Thoracic aorta (tissue), 2 donors: ENCODE measurements at regions not wholly inside any gene's neighbourhood (a gene's known extent, or its start where the extent isn't known, plus 50 kb on each side); places are given as distances from the start of the nearest gene placed in this dataset.

Source experiments
- ATAC-seq: fragments of 150-250 bp; one replicate; pipeline ENCODE4 v1.8.0; 2017; ENCODE audit warnings: low read depth; ENCODE audit not compliant: insufficient number of reproducible peaks, low FRiP score
- DNase-seq: peaks from one replicate; pipeline ENCODE4 v3.0.0-alpha.2; 2020; ENCODE audit warnings: low spot score
- H3K27ac ChIP-seq, 2 donors: fragments of 200-600 bp; sonication (generic); 1 replicate in 1 of 2; 2 replicates in 1 of 2; pipeline ENCODE4 v1.5.1; 2016; ENCODE audit warnings: mild to moderate bottlenecking in 2 of 2, moderate library complexity in 2 of 2
- H3K27me3 ChIP-seq: fragments of 200-600 bp; sonication (generic); replicated peaks from 2 replicates; pipeline ENCODE4 v1.6.0; 2016; ENCODE audit warnings: mild to moderate bottlenecking; ENCODE audit not compliant: insufficient read depth
- H3K36me3 ChIP-seq: fragments of 200-600 bp; sonication (generic); one replicate; pipeline ENCODE4 v1.5.1; 2016
- H3K4me1 ChIP-seq, 2 donors: fragments of 200-600 bp; sonication (generic); 1 replicate in 1 of 2; 2 replicates in 1 of 2; pipeline versions ENCODE4 v1.5.1 to v1.6.0; 2016; ENCODE audit warnings: low read depth in 2 of 2, mild to moderate bottlenecking in 1 of 2; ENCODE audit not compliant: control insufficient read depth in 1 of 2
- H3K4me3 ChIP-seq: fragments of 200-600 bp; sonication (generic); 2 replicates; pipeline ENCODE4 v1.5.1; 2016; ENCODE audit warnings: mild to moderate bottlenecking
- H3K9me3 ChIP-seq: fragments of 200-600 bp; sonication (generic); 2 replicates; pipeline ENCODE4 v1.5.1; 2016
- CTCF ChIP-seq: fragments of 200-600 bp; sonication (generic); IDR thresholded peaks from one replicate; pipeline ENCODE4 v1.5.1; 2019; ENCODE audit warnings: antibody characterized with exemption

- H3K27ac ChIP-seq = no peak overlapping the region
- H3K9me3 ChIP-seq = no peaks in the 10 kb centered on the region
- H3K36me3 ChIP-seq = no peaks in the 10 kb centered on the region
- H3K4me1 ChIP-seq = peaks cover 0 to 10% of the 10 kb centered on the region in 2 donors
- DNase-seq (no peak), ATAC-seq (no peak)
- no peaks in the 10 kb centered on the region for H3K27me3 ChIP-seq
- no peak for TF ChIP-seq CTCF
- H3K4me3 ChIP-seq = no peak overlapping the region
These were observed 907.1 kb downstream of the FAT4 start for GRCh38 chr4:126221717-126222340.

GRCh38 chr4:126223784-126224407, 909.1 kb downstream of the FAT4 start:
- no peaks in the 10 kb centered on the region for H3K9me3 ChIP-seq
- H3K36me3 ChIP-seq = no peaks in the 10 kb centered on the region
- no peaks in the 10 kb centered on the region for H3K27me3 ChIP-seq
- peaks cover 0 to 10% of the 10 kb centered on the region in 2 donors for H3K4me1 ChIP-seq
- H3K27ac ChIP-seq = no peak overlapping the region
- TF ChIP-seq CTCF = peak; percentile 35
- H3K4me3 ChIP-seq = no peak overlapping the region
- ATAC-seq = no peak
- DNase-seq = no peak

- no peak overlapping the region for H3K4me3 ChIP-seq
- no peak overlapping the region for H3K27ac ChIP-seq
- DNase-seq (no peak), ATAC-seq (no peak)
- no peak for TF ChIP-seq CTCF
- no peaks in the 10 kb centered on the region for H3K9me3 ChIP-seq
- H3K36me3 ChIP-seq = no peaks in the 10 kb centered on the region
- H3K4me1 ChIP-seq = no peaks in the 10 kb centered on the region
- no peaks in the 10 kb centered on the region for H3K27me3 ChIP-seq
These were observed 912.7 kb downstream of the FAT4 start for GRCh38 chr4:126227428-126227827.

- no peaks in the 10 kb centered on the region for H3K27me3 ChIP-seq
- peaks cover 8% of the 10 kb centered on the region for H3K9me3 ChIP-seq
- ATAC-seq (no peak), DNase-seq (no peak)
- H3K4me3 ChIP-seq = no peak overlapping the region
- no peaks in the 10 kb centered on the region for H3K4me1 ChIP-seq
- no peak overlapping the region for H3K27ac ChIP-seq
- TF ChIP-seq CTCF = no peak
- H3K36me3 ChIP-seq = no peaks in the 10 kb centered on the region
These were observed 915.5 kb downstream of the FAT4 start for GRCh38 chr4:126230269-126230668.

GRCh38 chr4:126233483-126233882, 918.7 kb downstream of the FAT4 start:
- DNase-seq (no peak), ATAC-seq (no peak)
- H3K36me3 ChIP-seq = no peaks in the 10 kb centered on the region
- no peaks in the 10 kb centered on the region for H3K27me3 ChIP-seq
- no peak for TF ChIP-seq CTCF
- H3K9me3 ChIP-seq = peaks cover 13% of the 10 kb centered on the region
- no peak overlapping the region for H3K4me3 ChIP-seq
- H3K27ac ChIP-seq = no peak overlapping the region
- no peaks in the 10 kb centered on the region for H3K4me1 ChIP-seq
